WERI-Rb-1 (cell line): ENCODE measurements at regions not wholly inside any gene's neighbourhood (a gene's known extent, or its start where the extent isn't known, plus 50 kb on each side); places are given as distances from the start of the nearest gene placed in this dataset.

Experiments used
- DNase-seq: peaks from one replicate; pipeline ENCODE4 v3.0.0-alpha.2; 2020
- H3K27ac ChIP-seq: fragments of 250-450 bp; sonication (Bioruptor Pico); 2 replicates; pipeline ENCODE4 v1.5.1; 2020; ENCODE audit warnings: mild to moderate bottlenecking, moderate library complexity
- H3K27me3 ChIP-seq: fragments of 250-450 bp; sonication (Bioruptor Pico); 2 replicates; pipeline ENCODE4 v1.5.1; 2021; ENCODE audit warnings: mild to moderate bottlenecking, low read depth, moderate library complexity; ENCODE audit not compliant: insufficient read depth, severe bottlenecking
- H3K36me3 ChIP-seq: fragments of 250-450 bp; sonication (Bioruptor Pico); 2 replicates; pipeline ENCODE4 v1.5.1; 2020; ENCODE audit warnings: mild to moderate bottlenecking, moderate library complexity
- H3K4me3 ChIP-seq: 2 replicates; pipeline ENCODE4 v1.5.1; 2011; ENCODE audit warnings: low read depth, mild to moderate bottlenecking, control low read depth, low read length
- H3K9me3 ChIP-seq: fragments of 250-450 bp; sonication (Bioruptor Pico); 2 replicates; pipeline ENCODE4 v1.5.1; 2021; ENCODE audit warnings: mild to moderate bottlenecking, moderate library complexity; ENCODE audit not compliant: severe bottlenecking
- CTCF ChIP-seq: IDR thresholded peaks from 2 replicates; pipeline ENCODE4 v1.5.1; 2011; ENCODE audit warnings: low read depth, mild to moderate bottlenecking, control low read depth, inconsistent platforms, low read length

- DNase-seq: no peak
- TF ChIP-seq CTCF: no peak
- no peaks in the 10 kb centered on the region for H3K9me3 ChIP-seq
- H3K27me3 ChIP-seq: no peaks in the 10 kb centered on the region
- H3K4me3 ChIP-seq: no peak overlapping the region
- no peak overlapping the region for H3K27ac ChIP-seq
- no peaks in the 10 kb centered on the region for H3K36me3 ChIP-seq
Observed at GRCh38 chr11:80758787-80759186, 1318.0 kb upstream of the TENM4 start.

- DNase-seq: no peak
- TF ChIP-seq CTCF: no peak
- Histone ChIP-seq H3K36me3 (no peaks in the 10 kb centered on the region), H3K4me3 (no peak overlapping the region), H3K27me3 (peaks cover 6% of the 10 kb centered on the region), H3K27ac (no peak overlapping the region), H3K9me3 (no peaks in the 10 kb centered on the region)
Observed at GRCh38 chr11:80748207-80748925, 1307.5 kb upstream of the TENM4 start.

- no peaks in the 10 kb centered on the region for H3K36me3 ChIP-seq
- peaks cover 6% of the 10 kb centered on the region for H3K27me3 ChIP-seq
- no peak overlapping the region for H3K27ac ChIP-seq
- no peaks in the 10 kb centered on the region for H3K9me3 ChIP-seq
- DNase-seq: no peak
- no peak overlapping the region for H3K4me3 ChIP-seq
- no peak for TF ChIP-seq CTCF
Observed at GRCh38 chr11:80746300-80746699, 1305.5 kb upstream of the TENM4 start.

GRCh38 chr11:80745416-80745815 is 1304.6 kb upstream of the TENM4 start:
- TF ChIP-seq CTCF: no peak
- Histone ChIP-seq H3K4me3 (no peak overlapping the region), H3K36me3 (no peaks in the 10 kb centered on the region), H3K27me3 (peaks cover 6% of the 10 kb centered on the region), H3K27ac (no peak overlapping the region), H3K9me3 (no peaks in the 10 kb centered on the region)
- DNase-seq: no peak

GRCh38 chr11:80733790-80734189 is 1293.0 kb upstream of the TENM4 start:
- DNase-seq: no peak
- Histone ChIP-seq H3K4me3 (no peak overlapping the region), H3K9me3 (no peaks in the 10 kb centered on the region), H3K27ac (no peak overlapping the region), H3K36me3 (no peaks in the 10 kb centered on the region), H3K27me3 (no peaks in the 10 kb centered on the region)
- TF ChIP-seq CTCF: no peak

GRCh38 chr11:80733361-80733760 is 1292.5 kb upstream of the TENM4 start:
- Histone ChIP-seq H3K27ac (no peak overlapping the region), H3K9me3 (no peaks in the 10 kb centered on the region), H3K36me3 (no peaks in the 10 kb centered on the region), H3K4me3 (no peak overlapping the region), H3K27me3 (no peaks in the 10 kb centered on the region)
- DNase-seq: no peak
- TF ChIP-seq CTCF: no peak
